ENCODE measurements at regions not wholly inside any gene's neighbourhood (a gene's known extent, or its start where the extent isn't known, plus 50 kb on each side); places are given as distances from the start of the nearest gene placed in this dataset.
"Not testable (repeated sequence)": the region's sequence is repeated elsewhere in the genome, so short reads cannot be mapped to it uniquely, and the experiment has no call there.

DNA sequence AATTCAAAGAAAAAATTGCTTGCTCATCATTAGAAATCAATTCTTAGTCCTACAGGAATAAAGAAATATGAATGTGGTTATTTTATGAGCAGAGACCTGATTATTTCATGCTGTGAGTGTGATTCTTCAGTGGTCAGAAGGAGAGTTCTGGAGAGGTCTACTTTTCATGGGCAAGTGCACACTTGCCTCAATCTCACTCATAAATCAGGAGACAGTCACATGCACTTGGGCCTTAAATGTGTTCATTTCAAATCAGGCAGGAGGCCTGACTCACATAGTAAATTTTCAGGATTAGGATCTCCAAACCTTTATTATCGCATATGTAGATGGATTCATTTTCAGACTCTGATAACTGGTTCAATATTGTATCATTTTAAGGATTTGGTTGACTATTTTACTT is 323.2 kb upstream of the CCNH start:
- no peak for DNase-seq

DNA sequence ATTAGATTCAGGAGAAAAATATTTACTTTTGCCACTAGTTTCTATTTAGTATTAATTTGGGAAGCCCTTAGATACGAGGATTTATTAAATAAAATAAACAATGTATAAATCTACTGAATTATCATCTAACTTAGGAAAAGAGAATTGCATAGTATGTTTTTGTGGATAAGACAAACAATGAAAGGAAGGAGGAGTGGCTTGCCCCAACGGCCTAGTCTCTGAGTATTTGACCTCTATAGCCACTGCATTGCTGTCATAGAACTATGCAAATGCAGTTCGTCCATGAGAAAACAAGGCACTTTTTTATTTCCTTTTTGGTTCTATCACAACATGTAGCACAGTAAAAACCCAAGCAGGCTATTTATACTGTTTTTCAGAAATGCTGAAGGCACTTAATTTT is 321.2 kb upstream of the CCNH start:
- DNase-seq = no peak

DNA sequence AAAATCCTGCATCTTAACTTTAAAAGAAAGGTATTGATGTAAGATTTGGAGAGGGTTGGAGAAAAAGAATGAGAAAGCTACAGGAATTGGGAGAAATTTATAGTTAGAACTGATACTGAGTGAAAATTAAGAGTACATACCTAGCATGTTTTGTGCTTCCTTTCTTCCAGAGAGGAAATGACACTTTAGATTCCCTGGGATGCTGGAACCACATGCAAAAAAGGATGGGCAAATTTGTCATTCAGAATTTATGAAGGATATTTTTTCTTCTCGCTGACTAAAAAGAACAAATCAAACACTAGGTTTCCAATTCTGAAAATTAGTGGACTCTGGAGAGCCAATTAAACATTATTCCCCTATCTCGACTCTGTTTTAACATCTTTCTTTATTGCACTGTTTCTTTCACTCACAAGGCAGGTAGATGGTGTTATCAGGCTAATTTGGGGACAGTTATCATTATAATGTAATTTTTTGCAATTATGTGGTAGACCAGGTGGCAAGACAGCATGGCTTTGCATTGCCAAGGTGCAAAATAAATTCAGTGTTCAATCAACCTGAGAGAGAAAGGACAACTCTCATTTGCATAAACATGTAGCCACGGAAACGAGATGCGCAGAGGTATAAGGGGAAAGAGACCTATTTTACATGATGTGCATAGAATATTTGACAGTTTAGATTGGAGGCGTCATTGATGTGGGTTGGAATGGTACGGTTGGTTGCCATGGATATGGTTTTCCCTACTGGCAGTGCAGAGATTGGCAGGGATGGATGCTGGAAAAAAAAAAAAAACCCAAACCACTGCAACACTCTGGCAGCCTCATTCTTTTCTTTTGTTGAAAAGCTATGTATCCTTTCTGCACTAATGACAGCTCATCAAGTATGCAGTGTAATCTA is 320.4 kb upstream of the CCNH start:
- DNase-seq = no peak

DNA sequence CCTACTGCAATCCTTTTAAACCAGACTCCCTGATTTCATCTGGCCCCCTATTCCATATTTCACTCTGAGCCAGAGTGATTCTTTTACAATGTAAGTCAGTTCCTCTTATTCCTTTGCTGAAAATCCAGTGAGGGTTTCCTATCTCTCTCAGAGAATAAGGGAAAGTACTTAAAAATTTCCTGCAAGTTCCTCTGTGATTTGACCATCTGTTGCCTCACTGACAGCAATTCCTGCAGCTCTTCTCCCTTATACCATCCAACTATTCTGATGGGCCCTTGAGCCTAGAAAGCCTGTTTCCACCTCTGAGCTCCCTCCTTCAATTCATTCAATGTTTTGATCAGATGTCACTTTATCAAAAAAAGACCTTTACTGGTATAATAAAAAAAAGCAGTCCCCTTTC is 317.1 kb upstream of the CCNH start:
- DNase-seq = no peak

DNA sequence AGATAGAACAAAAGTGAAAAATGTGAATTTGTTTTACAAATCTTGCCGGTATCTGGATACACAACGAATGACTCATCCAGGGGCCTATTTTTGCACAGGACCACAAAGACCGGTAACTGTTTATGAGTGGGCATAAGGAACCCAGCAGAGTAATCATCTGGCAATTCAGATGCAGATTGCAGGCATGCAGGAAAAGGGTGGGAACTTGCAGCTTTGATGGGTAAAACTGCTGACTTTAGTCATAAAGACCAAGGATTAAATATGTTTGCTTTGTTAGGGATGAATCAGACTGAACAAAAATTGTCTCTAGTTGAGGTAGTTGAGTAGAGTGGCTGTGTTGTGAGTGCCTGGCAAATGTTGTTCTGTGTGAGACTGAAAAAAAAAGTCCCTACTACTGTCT is 309.6 kb upstream of the CCNH start:
- no peak for DNase-seq

DNA sequence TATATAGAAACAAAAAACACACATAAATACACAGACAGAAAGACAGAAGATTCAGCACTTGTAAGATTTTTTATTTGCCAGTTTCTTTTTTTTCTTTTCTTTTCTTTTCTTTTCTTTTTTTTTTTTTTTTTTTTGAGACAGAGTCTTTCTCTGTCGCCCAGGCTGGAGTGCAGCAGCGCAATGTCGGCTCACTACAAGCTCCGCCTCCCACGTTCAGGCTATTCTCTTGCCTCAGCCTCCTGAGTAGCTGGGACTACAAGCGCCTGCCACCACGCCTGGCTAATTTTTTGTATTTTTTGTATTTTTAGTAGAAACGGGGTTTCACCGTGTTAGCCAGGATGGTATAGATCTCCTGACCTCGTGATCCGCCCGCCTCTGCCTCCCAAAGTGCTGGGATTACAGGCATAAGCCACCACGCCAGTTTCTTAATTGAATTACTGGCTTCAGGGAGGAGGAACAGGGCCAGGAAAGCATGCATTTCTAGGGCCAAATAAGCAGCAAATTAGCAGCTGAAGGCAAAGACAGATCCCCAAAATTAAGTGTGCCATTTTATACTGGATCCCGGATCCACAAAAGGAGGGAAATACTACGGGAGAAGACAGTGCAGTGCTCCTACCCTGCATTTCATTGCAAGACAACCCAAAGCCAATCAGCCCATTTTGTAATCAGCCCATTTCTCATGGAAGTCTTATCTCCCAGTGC is 305.6 kb upstream of the CCNH start:
- not testable (repeated sequence) for DNase-seq

DNA sequence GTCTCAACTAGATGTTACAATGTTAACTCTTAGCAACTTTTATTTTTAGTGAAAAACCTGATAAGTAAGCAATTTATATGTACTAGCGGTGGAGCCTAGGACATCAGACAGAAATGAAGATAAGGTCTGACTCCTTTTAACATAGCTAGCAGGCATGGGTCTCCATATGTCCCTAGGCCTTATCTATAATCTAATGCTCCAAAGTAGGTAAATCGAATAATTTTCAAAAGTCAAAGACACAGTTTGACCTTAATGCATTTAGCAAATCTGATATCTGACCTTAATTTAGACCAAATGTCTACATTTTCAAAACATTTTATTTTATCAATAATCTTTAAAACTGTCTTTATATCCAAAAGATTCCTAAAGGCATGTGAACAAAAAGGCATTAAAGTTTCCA is 305.0 kb upstream of the CCNH start:
- DNase-seq = no peak

DNA sequence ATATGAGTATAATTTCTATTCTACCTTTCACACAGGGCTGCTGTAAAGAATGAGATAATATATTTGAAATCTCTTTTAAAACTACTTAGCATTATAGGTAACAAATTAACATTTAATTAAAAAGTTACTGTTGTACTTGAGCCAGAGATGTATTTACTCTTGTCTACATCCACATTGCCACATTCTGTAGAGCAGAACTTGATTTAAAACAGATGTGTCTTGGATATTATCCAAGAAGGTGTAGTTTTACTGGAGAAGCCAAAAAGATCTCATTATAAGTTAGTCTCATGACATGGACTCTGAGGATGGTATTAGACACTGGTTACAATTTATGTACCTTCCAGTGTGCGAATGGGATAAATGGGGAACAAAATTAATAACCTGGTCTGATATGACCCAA is 293.1 kb upstream of the CCNH start:
- DNase-seq = no peak

DNA sequence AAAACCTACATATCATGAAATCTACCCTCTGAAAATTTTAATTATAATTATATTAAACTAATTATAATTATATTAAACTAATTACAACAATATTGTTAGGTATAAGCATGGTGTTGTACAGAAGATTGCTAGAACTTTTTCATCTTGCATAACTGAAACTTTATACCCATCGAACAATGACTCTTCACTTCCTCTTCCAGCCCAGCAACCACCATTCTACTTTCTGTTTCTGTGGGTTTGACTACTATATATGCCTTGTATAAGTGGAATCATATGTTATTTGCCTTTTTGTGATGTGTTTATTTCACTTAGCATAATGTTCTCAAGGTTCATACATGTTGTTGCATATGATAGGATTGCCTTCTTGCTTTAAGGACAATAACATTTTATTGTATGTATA is 274.2 kb upstream of the CCNH start:
- no peak for DNase-seq

DNA sequence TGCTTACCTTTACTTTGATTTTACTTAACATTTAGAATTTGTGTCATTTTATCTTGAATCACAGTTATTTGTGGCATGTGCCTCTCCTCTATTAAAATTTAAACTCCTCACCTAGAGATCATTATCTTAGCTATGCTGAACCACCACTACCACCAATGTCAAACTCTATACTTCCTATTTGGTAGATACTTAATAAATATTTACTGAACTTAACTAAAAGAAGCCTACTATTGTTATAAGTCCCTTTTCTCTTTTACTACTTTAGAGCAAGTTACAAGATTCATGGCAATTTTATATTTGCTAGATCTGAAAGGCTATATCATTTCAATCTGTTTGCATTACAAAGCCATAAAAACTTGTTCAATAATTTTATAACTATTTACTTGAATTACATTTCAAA is 273.3 kb upstream of the CCNH start:
- no peak for DNase-seq

DNA sequence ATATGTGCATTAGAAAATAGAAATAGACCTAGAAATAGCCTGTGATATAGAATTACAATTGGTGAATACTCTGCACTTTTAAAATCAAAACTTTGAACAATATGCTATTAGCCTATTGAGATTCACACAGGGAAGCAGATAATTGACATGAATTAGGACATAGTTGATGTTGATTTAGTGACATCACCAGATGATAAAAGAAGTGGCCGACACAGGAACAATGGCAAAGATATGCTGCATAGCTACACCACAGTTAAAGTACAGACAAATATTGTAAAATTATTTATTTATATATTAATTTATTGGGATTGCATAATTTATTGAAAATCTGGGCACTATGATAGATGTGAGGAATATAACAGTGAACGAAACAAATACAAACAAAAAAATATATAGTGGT is 261.5 kb upstream of the CCNH start:
- DNase-seq = no peak

DNA sequence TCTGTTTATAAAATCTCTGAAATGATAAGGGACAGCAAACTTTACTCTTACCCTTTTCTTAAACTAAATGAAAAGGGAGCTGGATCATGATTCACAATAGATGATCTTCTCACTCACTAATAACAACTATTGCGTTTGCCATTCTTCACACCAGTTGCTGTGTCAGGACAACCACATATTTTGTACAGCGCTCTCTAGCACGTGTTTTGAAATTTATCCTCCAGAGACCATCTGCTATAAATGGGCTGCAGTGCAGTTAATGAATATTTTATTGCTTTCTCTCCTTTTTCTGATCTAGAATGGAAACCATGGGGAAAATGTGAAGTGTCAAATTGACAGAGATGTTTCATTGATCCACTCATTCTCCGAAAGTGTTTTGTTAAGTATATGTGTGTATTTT is 258.4 kb upstream of the CCNH start:
- no peak for DNase-seq

DNA sequence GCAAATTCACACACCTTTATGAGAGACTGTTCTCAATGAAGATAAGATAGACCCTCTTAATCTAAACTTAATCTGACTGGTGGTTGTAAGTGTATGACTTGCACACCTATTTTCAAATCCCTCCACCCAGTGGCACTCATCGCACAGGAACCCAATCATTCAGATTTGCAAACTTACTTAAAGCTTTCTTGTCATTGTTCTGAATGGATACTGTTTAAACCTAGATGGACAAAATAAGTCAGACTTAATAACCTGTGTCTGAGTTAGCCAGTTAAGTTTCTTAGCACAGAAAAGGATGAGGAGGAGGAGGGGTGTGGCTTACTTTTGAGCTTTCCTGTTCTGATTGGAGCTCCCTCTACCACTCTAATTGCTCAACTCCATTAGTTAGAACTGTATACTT is 252.4 kb upstream of the CCNH start:
- no peak for DNase-seq

DNA sequence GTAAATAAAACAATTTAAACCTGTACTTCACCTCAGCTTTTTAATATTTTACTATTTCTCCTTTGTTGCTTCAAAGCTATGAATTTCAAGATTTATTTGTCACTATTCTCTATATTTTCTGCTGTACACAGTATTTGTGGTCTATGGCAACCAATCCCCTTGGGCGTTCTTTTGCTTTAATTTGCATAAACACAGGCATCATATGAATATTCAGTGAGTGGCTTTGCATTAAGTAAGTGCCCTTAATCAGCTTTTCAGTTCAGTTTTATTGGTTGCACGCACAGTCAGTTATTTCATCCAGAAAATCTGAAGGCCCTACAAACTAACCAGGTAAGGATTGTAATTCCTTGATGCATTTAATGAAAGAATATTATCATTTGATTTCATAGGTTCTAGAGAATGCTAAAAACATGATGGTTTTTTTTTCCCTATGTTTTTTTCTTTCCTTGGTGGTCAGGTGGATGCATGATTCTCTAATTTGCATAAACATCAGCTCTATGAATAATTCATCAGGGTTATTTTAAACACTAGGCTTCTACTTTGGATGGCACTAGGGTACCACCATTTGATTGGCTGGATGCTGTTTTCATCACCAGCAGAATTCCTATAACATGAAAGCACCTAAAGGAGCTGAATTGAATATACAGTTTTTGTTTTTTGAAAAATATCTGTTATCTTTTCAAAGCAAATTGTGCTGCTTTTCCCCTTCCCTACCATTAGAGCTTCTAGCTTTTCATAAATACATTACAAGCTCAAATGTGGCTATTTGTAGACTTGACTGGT is 249.2 kb upstream of the CCNH start:
- DNase-seq = no peak

DNA sequence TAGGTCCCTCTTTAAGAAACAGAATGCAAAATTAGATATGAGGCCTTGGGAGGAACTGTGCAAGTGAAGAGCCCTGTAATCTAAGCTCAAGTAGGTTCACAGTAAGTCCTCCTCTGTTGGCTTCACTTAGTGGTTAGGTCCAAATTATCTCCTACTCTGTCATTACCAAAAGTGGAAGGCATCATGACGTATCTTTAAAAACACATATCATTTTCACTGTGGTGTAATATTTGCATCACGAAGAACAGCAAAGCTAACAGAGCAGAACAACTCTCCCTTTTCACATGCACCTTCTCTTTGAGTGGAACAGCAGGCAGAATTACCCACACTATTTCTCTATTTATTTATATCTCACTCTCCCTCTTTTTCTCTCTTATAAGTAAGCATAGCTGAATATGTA is 240.5 kb upstream of the CCNH start:
- no peak for DNase-seq

DNA sequence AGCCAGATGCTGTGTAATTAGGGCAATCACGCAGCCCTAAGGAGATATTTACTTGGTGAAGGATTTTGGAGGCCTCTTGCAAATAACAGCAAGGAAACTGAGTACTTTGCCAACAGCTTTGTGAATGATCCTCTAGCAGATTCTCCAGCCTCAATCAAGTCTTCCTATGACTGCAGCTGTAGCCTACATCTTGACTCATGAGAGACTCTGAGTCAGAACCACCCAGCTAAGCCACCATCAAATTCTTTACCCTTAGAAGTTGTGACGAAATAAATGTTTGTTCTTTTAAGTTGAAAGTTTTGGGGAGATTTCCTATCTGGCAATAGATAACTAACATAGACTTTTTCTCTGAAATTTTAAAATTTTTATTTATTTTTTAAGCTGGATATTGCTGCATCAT is 237.6 kb upstream of the CCNH start:
- DNase-seq = no peak

DNA sequence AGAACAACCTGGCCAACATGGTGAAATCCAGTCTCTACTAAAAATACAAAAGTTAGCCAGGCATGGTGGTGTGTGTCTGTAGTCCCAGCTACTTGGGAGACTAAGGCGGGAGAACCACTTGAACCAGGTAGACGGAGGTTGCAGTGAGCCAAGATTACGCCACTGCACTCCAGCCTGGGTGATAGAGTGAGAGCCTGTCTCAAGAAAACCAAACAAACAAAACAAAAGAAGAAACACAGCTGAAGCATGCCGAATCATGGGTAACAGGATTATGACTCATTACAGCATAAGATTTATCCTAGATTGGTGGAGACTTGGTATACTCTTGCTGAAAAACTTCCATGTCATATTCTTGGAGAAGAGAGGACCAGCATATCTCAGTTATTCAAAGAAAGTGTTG is 236.7 kb upstream of the CCNH start:
- DNase-seq = no peak

DNA sequence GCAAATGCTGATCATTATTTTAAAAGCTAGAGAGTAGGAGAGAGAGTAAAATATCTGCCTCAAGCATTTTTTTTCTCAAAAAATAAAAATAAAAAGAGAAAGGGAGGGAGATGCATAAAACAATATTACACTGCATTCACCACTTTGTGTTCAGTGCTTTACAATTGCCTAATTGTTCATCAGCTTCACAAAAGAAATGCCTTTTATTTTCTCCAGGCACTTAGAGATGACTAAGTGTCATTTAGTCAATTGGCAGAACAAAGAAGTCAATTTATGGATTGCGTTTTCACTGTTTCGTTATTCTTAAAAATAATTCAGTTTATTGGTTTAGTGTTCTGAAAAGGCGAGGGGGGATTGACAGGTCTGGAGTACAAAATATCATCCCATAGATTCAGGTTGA is 232.5 kb upstream of the CCNH start:
- no peak for DNase-seq

DNA sequence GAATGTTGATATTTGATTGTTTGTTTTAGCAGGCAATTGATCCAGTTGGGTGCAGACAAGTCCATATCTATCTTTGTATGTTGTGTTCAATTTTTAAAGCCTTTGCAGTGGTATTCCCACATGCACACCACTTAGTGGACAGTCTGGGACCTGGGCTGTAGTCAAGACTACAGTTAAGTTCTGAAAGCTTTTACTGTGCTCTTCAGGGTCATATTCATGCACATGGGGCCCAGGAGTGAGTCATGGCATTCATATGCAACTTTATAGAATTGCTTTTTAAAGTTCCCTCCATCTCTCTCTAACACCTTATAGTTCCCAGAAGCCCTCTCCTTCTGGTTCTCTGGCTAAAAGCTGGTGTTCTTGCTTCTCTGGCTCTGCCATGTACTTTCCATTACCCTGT is 228.2 kb upstream of the CCNH start:
- no peak for DNase-seq

DNA sequence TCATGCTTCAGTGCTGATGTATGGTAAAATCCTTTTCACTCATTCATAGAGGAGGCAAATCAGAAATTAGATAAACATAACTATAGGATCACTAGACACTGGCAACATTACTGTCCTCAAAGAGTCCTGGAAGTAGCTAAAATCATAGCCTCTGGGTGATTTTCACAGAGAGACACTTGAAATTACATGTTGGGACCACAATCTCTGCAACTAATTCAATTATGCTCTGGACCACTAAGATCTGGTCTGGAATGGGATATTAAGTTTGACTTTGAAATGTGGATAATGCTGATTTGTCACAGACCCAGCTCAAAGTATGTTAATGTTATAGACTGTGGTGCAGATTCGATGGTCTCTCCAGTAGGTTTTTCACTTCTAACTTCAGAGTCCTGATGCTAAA is 214.6 kb upstream of the CCNH start:
- DNase-seq = no peak

DNA sequence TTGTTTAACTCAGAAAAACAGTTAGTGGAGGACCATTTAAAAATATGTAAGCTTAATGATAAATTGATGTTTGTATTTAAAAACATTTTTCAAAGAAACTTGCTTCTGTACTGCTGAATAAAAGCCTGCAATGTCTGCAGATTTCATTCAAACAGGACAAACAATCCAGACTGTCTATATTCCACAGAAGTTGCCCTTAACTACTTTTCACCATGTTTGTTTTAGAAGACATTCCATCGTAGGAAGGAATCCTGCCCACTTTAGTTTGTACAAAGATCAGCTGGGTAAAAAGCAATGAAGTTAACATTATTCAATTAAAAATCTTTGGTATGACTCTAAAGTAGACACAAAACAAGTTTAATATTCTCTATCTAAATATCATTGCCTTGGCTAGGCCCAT is 195.7 kb upstream of the CCNH start:
- DNase-seq = no peak

DNA sequence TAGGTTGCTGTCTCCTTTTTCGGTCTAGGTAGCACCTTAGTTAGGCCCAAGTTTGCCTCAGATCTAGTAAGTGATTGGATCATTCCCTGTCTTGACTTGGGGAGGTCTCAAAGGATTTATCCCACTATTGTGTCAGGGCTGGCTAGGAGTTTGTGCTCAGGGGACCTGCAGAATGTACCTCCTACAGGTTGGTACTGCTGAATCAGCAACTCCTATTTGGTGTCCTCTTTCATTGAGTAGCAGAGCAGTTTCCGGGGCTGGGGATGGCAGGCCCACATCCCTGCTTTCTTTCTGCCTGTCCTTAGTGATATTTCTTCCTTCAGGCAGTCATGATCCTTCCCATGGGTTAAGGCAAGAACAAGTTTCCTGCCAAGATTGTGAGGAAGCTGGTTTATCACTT is 192.9 kb upstream of the CCNH start:
- no peak for DNase-seq

DNA sequence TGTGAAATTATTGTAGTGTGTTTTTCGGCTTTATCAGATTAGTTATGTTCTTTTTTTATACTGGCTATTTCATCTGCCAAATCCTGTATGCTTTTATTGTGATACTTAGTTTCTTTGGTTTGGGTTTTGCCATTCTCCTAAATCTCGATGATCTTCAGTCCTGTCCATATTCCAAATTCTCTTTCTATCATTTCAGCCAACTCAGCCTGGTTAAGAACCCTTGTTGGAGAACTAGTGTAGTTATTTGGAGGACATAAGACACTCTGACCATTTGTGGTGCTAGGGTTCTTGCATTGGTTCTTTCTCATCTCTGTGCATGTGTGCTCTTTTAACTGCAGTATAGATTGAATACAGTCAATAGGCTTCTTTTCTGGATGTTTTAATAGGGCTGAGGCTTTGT is 187.0 kb upstream of the CCNH start:
- no peak for DNase-seq

DNA sequence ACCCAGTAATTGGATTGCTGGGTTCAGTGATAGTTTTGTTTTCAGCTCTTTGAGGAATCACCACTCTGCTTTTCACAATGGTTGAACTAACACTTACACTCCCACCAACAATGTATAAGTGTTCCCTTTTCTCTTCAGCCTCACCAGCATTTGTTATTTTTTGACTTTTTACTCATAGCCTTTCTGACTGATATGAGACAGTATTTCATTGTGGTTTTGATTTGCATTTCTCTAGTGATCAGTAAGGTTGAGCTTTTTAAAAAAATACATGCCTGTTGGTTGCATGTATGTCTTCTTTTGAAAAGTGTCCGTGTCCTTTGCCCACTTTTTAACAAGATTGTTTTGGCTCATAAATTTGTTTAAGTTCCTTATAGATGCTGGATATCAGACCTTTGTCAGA is 185.7 kb upstream of the CCNH start:
- no peak for DNase-seq
